DND-41 (cell line): ENCODE measurements at regions not wholly inside any gene's neighbourhood (a gene's known extent, or its start where the extent isn't known, plus 50 kb on each side); places are given as distances from the start of the nearest gene placed in this dataset.
"Not testable (repeated sequence)": the region's sequence is repeated elsewhere in the genome, so short reads cannot be mapped to it uniquely, and the experiment has no call there.

Experiments used
- ATAC-seq: fragments of 200-7000 bp; cut with Tn5 transposase; 3 replicates; pipeline ENCODE4 v1.9.1; 2021; ENCODE audit warnings: low read depth; ENCODE audit not compliant: insufficient read depth
- DNase-seq: peaks from one replicate; pipeline ENCODE4 v3.0.0-alpha.2; 2020
- H2AFZ ChIP-seq: 2 replicates; pipeline ENCODE4 v1.6.0; 2012; ENCODE audit warnings: low read depth, low read length
- H3K27ac ChIP-seq: 2 replicates; pipeline ENCODE4 v1.5.1; 2012; ENCODE audit warnings: low read length, inconsistent platforms
- H3K27me3 ChIP-seq: fragments of 200-600 bp; sonication (generic); 2 replicates; pipeline ENCODE4 v1.6.0; 2012; ENCODE audit warnings: low read length, mild to moderate bottlenecking, inconsistent platforms; ENCODE audit not compliant: insufficient read depth, poor library complexity
- H3K36me3 ChIP-seq: 2 replicates; pipeline ENCODE4 v1.5.1; 2012; ENCODE audit warnings: low read length, inconsistent platforms; ENCODE audit not compliant: insufficient read depth
- H3K4me1 ChIP-seq: 2 replicates; pipeline ENCODE4 v1.5.1; 2012; ENCODE audit warnings: mild to moderate bottlenecking, low read length; ENCODE audit not compliant: insufficient read depth
- H3K4me2 ChIP-seq: 2 replicates; pipeline ENCODE4 v1.6.0; 2012; ENCODE audit warnings: mild to moderate bottlenecking, moderate library complexity, low read length, inconsistent platforms; ENCODE audit not compliant: insufficient read depth
- H3K4me3 ChIP-seq, 2 experiments: fragments of 200-600 bp in 1 of 2; shearing (Covaris generic) in 1 of 2; 2 replicates each; pipeline ENCODE4 v1.5.1; 2012 to 2016; ENCODE audit warnings: inconsistent platforms in 2 of 2, low read length in 2 of 2, mild to moderate bottlenecking in 2 of 2, low read depth in 1 of 2, moderate library complexity in 1 of 2
- H3K79me2 ChIP-seq: 2 replicates; pipeline ENCODE4 v1.6.0; 2012; ENCODE audit warnings: low read length, inconsistent platforms; ENCODE audit not compliant: insufficient read depth
- H3K9ac ChIP-seq: 2 replicates; pipeline ENCODE4 v1.6.0; 2012; ENCODE audit warnings: low read depth, mild to moderate bottlenecking, inconsistent platforms, low read length, moderate library complexity
- H3K9me3 ChIP-seq: 2 replicates; pipeline ENCODE4 v1.5.1; 2012; ENCODE audit warnings: low read length, moderate library complexity, mild to moderate bottlenecking, inconsistent platforms; ENCODE audit not compliant: insufficient read depth, severe bottlenecking
- H4K20me1 ChIP-seq: 2 replicates; pipeline ENCODE4 v1.6.0; 2012; ENCODE audit warnings: low read length; ENCODE audit not compliant: insufficient read depth
- CTCF ChIP-seq: IDR thresholded peaks from 2 replicates; pipeline ENCODE4 v1.5.1; 2012; ENCODE audit warnings: borderline replicate concordance, low read length, moderate library complexity, mild to moderate bottlenecking; ENCODE audit not compliant: poor library complexity, severe bottlenecking; ENCODE audit errors: extremely low read depth
- EZH2 ChIP-seq: IDR thresholded peaks from 3 replicates; pipeline ENCODE4 v1.6.1; 2012; ENCODE audit warnings: borderline replicate concordance, low read depth, mild to moderate bottlenecking, moderate library complexity, low read length, inconsistent platforms; ENCODE audit not compliant: severe bottlenecking

DNA sequence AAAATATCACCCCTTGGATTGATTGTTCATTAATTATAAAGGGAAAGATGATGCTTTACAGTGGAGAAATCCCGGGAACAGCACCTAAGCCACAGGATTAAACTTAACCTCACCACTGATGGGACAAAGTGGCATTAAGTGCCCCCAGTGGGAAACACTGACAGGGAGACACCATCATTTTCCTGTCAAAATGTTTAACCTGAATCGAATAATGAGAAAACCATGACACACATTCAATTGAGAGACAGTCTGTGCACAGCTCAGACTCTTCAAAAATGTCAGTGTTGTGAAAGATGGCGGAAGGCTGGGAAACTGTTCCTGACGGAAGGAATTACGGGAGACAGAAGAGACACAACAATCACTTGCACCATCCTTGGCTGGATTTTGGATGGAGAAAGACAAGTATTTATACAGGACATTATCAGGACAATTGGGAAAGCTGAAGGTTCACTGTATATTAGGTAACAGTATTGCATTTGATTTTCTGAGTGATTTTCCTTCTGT, 111.8 kb upstream of the ASB18 start:
- H3K4me3 ChIP-seq: no peak overlapping the region
- H3K9me3 ChIP-seq: no peaks in the 10 kb centered on the region
- no peak overlapping the region for H3K27ac ChIP-seq
- no peak overlapping the region for H3K4me2 ChIP-seq
- ATAC-seq (no peak), DNase-seq (no peak)
- H3K9ac ChIP-seq: no peak overlapping the region
- TF ChIP-seq CTCF: no peak
- no peak for TF ChIP-seq EZH2
- no peaks in the 10 kb centered on the region for H3K79me2 ChIP-seq
- no peak overlapping the region for H2AFZ ChIP-seq
- no peaks in the 10 kb centered on the region for H3K4me1 ChIP-seq
- H3K27me3 ChIP-seq: peaks cover 5% of the 10 kb centered on the region
- no peaks in the 10 kb centered on the region; the same call in none of the 2 replicates for H4K20me1 ChIP-seq
- no peaks in the 10 kb centered on the region for H3K36me3 ChIP-seq

GRCh38 chr2:236376566-236377244, 112.5 kb upstream of the ASB18 start:
- Histone ChIP-seq H3K4me1 (no peaks in the 10 kb centered on the region), H3K27ac (no peak overlapping the region), H4K20me1 (no peaks in the 10 kb centered on the region; the same call in 1 of the 2 replicates), H3K36me3 (no peaks in the 10 kb centered on the region), H2AFZ (no peak overlapping the region), H3K27me3 (peaks cover 7% of the 10 kb centered on the region), H3K9ac (no peak overlapping the region), H3K4me3 (no peak overlapping the region), H3K4me2 (no peak overlapping the region), H3K79me2 (no peaks in the 10 kb centered on the region), H3K9me3 (no peaks in the 10 kb centered on the region)
- DNase-seq (no peak), ATAC-seq (no peak)
- TF ChIP-seq CTCF (no peak), EZH2 (no peak)

GRCh38 chr2:236380051-236380612, 115.9 kb upstream of the ASB18 start:
- ATAC-seq (no peak), DNase-seq (no peak)
- Histone ChIP-seq H3K4me2 (no peak overlapping the region), H3K79me2 (no peaks in the 10 kb centered on the region), H3K9ac (no peak overlapping the region), H4K20me1 (no peaks in the 10 kb centered on the region; the same call in 1 of the 2 replicates), H3K4me1 (no peaks in the 10 kb centered on the region), H3K27ac (no peak overlapping the region), H3K9me3 (no peaks in the 10 kb centered on the region), H2AFZ (no peak overlapping the region), H3K36me3 (no peaks in the 10 kb centered on the region), H3K4me3 (no peak overlapping the region), H3K27me3 (peaks cover 9% of the 10 kb centered on the region)
- TF ChIP-seq CTCF (no peak), EZH2 (no peak)

DNA sequence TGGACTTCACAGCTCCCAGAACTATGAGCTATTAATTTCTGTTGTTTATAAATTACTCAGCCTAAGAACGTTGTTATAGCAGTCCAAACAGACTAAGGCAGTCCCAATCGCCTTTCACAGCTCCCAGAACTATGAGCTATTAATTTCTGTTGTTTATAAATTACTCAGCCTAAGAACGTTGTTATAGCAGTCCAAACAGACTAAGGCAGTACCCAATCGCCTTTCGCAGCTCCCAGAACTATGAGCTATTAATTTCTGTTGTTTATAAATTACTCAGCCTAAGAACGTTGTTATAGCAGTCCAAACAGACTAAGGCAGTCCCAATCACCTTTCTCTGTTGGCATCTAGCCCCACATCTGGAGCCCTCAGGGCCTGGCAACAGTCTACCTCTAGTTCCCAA, 117.0 kb upstream of the ASB18 start:
- not testable (repeated sequence) for H3K4me2 ChIP-seq, DNase-seq, H3K9ac ChIP-seq, H3K27me3 ChIP-seq, H3K27ac ChIP-seq, ATAC-seq, H3K79me2 ChIP-seq, H3K36me3 ChIP-seq, H4K20me1 ChIP-seq, H3K4me3 ChIP-seq, H3K4me1 ChIP-seq, H2AFZ ChIP-seq, H3K9me3 ChIP-seq

DNA sequence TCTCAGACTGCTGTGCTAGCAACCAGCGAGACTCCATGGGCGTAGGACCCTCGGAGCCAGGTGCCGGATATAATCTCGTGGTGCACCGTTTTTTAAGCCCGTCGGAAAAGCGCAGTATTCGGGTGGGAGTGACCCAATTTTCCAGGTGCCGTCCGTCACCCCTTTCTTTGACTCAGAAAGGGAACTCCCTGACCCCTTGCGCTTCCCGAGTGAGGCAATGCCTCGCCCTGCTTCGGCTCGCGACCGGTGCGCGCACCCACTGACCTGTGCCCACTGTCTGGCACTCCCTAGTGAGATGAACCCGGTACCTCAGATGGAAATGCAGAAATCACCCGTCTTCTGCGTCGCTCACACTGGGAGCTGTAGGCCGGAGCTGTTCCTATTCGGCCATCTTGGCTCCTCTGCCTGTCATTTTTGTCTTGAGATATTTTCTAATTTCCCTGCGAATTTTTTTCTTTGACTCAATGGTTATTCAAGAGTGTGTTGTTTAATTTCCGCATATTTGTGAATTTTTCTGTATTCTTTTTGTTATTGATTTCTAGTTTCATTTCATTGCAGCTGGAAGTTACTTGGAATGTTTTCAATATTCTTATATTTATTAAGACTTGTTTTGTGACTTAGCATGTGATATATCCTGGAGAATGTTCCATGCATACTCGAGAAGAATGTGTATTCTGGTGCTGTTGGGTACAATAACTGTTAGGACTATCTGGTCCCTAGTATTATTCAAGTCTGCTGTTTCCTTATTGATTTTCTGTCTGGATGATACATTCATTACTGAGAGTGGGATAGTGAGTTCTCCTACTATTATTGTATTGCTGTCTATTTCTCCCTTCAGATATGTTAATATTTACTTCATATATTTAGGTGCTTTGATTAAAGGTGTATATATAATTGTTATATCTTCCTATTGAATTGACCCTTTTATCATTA, 125.3 kb upstream of the ASB18 start:
- not testable (repeated sequence) for H2AFZ ChIP-seq, H3K4me2 ChIP-seq, H3K36me3 ChIP-seq, H4K20me1 ChIP-seq, DNase-seq, H3K9ac ChIP-seq, H3K4me1 ChIP-seq, H3K9me3 ChIP-seq, H3K27me3 ChIP-seq, H3K79me2 ChIP-seq, ATAC-seq, H3K27ac ChIP-seq, H3K4me3 ChIP-seq
